GM06990 (cell line): ENCODE measurements at regions not wholly inside any gene's neighbourhood (a gene's known extent, or its start where the extent isn't known, plus 50 kb on each side); places are given as distances from the start of the nearest gene placed in this dataset.

ENCODE experiments used
- DNase-seq: peaks from one replicate; pipeline ENCODE4 v3.0.0-alpha.2; 2011; ENCODE audit not compliant: insufficient read length; ENCODE audit errors: extremely low read depth
- H3K27me3 ChIP-seq: replicated peaks from 2 replicates; pipeline ENCODE4 v1.6.0; 2011; ENCODE audit warnings: low read length; ENCODE audit not compliant: control insufficient read depth, insufficient read depth
- H3K36me3 ChIP-seq: 2 replicates; pipeline ENCODE4 v1.5.1; 2011; ENCODE audit warnings: low read length; ENCODE audit not compliant: control insufficient read depth, insufficient read depth
- H3K4me3 ChIP-seq: replicated peaks from 2 replicates; pipeline ENCODE4 v1.5.1; 2011; ENCODE audit warnings: low read depth, mild to moderate bottlenecking, control low read depth, low read length
- TF ChIP-seq, protein P1 (sequence below): IDR thresholded peaks from 2 replicates; pipeline ENCODE4 v1.5.1; 2011; ENCODE audit warnings: low read length, control low read depth, mild to moderate bottlenecking, inconsistent platforms; ENCODE audit not compliant: insufficient read depth, poor library complexity, severe bottlenecking

DNA sequence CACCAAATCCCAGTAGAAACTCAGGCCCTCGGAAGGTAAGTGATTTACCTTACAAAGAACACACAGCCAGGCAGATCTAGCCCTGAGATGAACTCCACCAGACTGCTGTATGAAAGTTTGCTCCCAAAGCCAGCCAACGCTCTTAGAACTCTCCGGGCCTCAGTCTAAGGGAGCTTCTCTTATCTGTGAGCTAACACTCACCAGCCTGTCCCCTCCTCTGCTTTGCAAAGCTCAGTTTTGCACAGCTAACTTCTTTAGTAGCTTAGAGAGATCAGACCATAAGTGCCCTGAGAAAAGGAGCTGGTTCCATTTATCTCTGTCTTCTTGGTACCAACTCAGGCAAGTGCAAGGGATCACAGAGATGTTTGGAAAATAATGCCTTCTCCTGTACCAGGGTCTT lies 195.8 kb upstream of the JUN start:
- TF ChIP-seq, protein P1, sequence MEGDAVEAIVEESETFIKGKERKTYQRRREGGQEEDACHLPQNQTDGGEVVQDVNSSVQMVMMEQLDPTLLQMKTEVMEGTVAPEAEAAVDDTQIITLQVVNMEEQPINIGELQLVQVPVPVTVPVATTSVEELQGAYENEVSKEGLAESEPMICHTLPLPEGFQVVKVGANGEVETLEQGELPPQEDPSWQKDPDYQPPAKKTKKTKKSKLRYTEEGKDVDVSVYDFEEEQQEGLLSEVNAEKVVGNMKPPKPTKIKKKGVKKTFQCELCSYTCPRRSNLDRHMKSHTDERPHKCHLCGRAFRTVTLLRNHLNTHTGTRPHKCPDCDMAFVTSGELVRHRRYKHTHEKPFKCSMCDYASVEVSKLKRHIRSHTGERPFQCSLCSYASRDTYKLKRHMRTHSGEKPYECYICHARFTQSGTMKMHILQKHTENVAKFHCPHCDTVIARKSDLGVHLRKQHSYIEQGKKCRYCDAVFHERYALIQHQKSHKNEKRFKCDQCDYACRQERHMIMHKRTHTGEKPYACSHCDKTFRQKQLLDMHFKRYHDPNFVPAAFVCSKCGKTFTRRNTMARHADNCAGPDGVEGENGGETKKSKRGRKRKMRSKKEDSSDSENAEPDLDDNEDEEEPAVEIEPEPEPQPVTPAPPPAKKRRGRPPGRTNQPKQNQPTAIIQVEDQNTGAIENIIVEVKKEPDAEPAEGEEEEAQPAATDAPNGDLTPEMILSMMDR: no peak
- Histone ChIP-seq H3K4me3 (no peak overlapping the region), H3K36me3 (no peaks in the 10 kb centered on the region), H3K27me3 (no peaks in the 10 kb centered on the region)
- DNase-seq: no peak

DNA sequence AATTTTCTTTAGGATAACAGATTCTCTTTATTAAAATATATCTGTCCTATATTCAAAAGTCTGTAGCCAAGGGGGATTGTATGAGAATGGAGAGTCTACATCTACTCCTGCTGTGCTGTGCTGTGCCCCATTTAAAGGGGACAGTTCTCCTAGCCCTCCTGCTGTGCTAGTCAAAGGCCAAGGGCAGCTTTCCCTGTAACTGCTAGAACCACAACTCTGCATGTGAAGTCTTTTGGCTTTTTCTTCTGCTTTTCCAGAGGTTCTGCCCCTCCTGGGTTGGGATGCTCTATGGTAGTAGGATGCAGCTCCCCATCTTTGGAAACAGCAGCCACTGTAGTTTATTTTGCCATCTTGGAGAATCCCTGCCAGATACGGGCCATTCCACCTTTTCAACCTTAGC lies 197.5 kb upstream of the JUN start:
- Histone ChIP-seq H3K27me3 (no peaks in the 10 kb centered on the region), H3K4me3 (no peak overlapping the region), H3K36me3 (no peaks in the 10 kb centered on the region)
- TF ChIP-seq, protein P1: no peak
- no peak for DNase-seq

DNA sequence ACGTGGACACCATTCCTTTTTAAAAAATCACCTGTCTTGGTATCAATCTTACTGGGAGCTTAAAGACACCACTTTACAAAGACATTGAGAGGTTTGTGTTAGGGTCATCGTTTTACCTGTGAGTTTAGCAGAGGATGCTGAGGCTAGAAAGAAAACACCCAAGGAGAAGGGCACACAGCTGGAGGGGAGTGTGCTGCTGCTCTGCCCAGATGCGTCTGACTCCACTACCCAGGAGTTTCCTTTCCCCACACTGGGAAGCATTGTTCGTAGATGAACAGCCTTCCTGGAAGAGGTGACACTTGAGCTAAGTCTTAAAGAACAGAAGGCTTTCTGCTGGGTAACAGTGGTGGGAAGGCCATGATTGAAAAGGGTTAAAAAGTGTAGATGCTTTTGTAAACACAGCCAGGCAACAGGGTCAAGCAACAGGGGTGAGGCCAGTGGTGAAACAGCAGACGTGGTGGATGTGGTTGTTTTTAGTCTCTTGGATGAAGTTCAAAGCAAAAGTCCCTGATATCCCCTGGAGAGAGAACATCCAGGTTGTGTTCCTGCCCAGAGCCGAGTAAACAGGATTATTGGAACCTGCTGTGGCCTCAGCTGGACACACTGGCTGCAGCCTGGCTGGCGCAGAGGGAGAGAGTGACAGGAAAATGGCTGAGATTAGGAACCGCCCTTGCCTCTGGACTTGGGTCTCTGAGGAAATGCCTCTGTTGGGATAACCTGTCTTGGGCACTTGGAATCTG lies 198.6 kb upstream of the JUN start:
- H3K36me3 ChIP-seq: no peaks in the 10 kb centered on the region
- H3K27me3 ChIP-seq: no peaks in the 10 kb centered on the region
- H3K4me3 ChIP-seq: no peak overlapping the region
- TF ChIP-seq, protein P1: no peak
- DNase-seq: no peak

DNA sequence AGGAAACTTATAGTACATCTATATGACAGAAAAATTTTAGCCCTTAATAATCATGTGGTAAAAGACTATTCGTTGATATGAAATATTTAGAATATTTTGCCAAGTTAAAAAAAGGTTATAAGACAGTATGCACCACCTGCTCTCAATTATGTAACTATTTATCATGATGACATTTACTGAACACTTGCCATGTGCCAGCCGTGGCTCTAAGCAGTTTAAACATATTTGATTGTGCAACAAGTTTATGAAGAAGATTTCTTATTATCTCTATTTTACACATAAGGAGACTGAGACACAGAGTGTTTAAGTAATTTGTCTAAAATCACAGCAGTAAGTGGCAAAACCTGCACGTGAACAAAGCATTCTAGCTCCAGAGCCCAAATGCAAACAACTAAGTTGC lies 199.3 kb upstream of the JUN start:
- TF ChIP-seq, protein P1: no peak
- Histone ChIP-seq H3K36me3 (no peaks in the 10 kb centered on the region), H3K4me3 (no peak overlapping the region), H3K27me3 (no peaks in the 10 kb centered on the region)
- no peak for DNase-seq

DNA sequence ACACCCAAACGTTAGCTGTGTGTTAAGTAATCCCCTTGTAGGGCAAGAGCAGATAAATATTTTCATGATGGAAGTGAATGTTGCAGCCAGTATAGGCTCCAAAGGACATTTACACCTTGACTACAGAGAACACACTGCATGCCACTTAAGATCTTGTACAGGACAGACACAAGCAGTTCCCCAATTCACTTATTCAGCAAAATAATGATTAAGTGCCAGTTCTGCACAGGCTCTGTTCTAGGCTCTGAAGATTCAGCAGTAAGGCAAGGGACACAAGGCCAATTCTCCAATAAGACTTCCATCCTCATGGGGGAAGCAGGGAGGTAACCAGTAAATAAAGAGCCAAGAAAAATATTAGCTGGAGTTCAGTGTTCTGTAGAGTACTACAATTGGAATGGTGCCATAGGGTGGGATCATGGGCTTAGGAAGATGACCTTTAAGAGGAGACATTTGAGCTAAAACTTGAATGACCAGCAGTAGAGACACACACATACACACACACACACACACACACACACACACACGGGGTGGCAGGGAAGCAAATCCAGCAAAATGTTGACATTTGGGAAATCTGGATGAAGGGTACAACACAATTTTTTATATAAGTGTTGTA lies 199.9 kb upstream of the JUN start:
- TF ChIP-seq, protein P1: no peak
- Histone ChIP-seq H3K4me3 (no peak overlapping the region), H3K27me3 (no peaks in the 10 kb centered on the region), H3K36me3 (no peaks in the 10 kb centered on the region)
- no peak for DNase-seq
